OCI-LY1 (cell line): ENCODE measurements at regions not wholly inside any gene's neighbourhood (a gene's known extent, or its start where the extent isn't known, plus 50 kb on each side); places are given as distances from the start of the nearest gene placed in this dataset.

Experiments used
- H2AFZ ChIP-seq: fragments of 200-600 bp; sonication (generic), shearing (Covaris generic); 2 replicates; pipeline ENCODE4 v1.6.0; 2014; ENCODE audit warnings: antibody characterized with exemption, mild to moderate bottlenecking, low read length
- H3F3A ChIP-seq: fragments of 200-600 bp; sonication (generic), shearing (Covaris generic); 2 replicates; pipeline ENCODE4 v1.6.0; 2014; ENCODE audit warnings: mild to moderate bottlenecking, antibody characterized with exemption, low read length, moderate library complexity; ENCODE audit not compliant: insufficient read depth
- H3K27ac ChIP-seq: fragments of 200-600 bp; sonication (generic); 2 replicates; pipeline ENCODE4 v1.5.1; 2014; ENCODE audit warnings: low read length, mixed run types, mild to moderate bottlenecking, low read depth; ENCODE audit not compliant: poor library complexity, severe bottlenecking
- H3K27me3 ChIP-seq: fragments of 200-600 bp; sonication (generic); 2 replicates; pipeline ENCODE4 v1.6.0; 2014; ENCODE audit warnings: antibody characterized with exemption, mild to moderate bottlenecking, low read length, moderate library complexity; ENCODE audit not compliant: insufficient read depth
- H3K36me3 ChIP-seq: fragments of 200-600 bp; sonication (generic); 2 replicates; pipeline ENCODE4 v1.6.1; 2014; ENCODE audit warnings: mild to moderate bottlenecking, antibody characterized with exemption, low read length, moderate library complexity, mixed read lengths; ENCODE audit not compliant: insufficient read depth
- H3K4me1 ChIP-seq: fragments of 200-600 bp; sonication (generic); 2 replicates; pipeline ENCODE4 v1.5.1; 2014; ENCODE audit warnings: mild to moderate bottlenecking, low read length, moderate library complexity; ENCODE audit not compliant: insufficient read depth, severe bottlenecking
- H3K4me2 ChIP-seq: fragments of 200-600 bp; sonication (generic), shearing (Covaris generic); 2 replicates; pipeline ENCODE4 v1.6.1; 2014; ENCODE audit warnings: low read length
- H3K4me3 ChIP-seq: fragments of 200-600 bp; sonication (generic); 2 replicates; pipeline ENCODE4 v1.5.1; 2014; ENCODE audit warnings: low read length, low read depth, mild to moderate bottlenecking, mixed read lengths; ENCODE audit not compliant: poor library complexity, severe bottlenecking
- H3K79me2 ChIP-seq: fragments of 200-600 bp; shearing (Covaris generic); 2 replicates; pipeline ENCODE4 v1.6.1; 2016; ENCODE audit warnings: mixed run types, low read length, mixed read lengths; ENCODE audit not compliant: insufficient read depth
- H3K9ac ChIP-seq: fragments of 200-600 bp; sonication (generic), shearing (Covaris generic); 2 replicates; pipeline ENCODE4 v1.6.1; 2014; ENCODE audit warnings: mild to moderate bottlenecking, low read length, mixed read lengths
- H3K9me2 ChIP-seq: fragments of 200-600 bp; sonication (generic), shearing (Covaris generic); 2 replicates; pipeline ENCODE4 v1.6.1; 2014; ENCODE audit warnings: low read depth, mild to moderate bottlenecking, low read length, mixed read lengths
- H3K9me3 ChIP-seq: fragments of 200-600 bp; shearing (Covaris generic); 2 replicates; pipeline ENCODE4 v1.6.1; 2014; ENCODE audit warnings: low read length, mixed read lengths
- H4K20me1 ChIP-seq: fragments of 200-600 bp; sonication (generic), shearing (Covaris generic); 2 replicates; pipeline ENCODE4 v1.6.0; 2016; ENCODE audit warnings: mild to moderate bottlenecking, low read length; ENCODE audit not compliant: insufficient read depth
- EZH2 ChIP-seq: fragments of 200-600 bp; sonication (generic), shearing (Covaris generic); IDR thresholded peaks from 2 replicates; pipeline ENCODE4 v1.8.0; 2017; ENCODE audit warnings: borderline replicate concordance, mixed run types, mild to moderate bottlenecking, antibody characterized with exemption, low read length, moderate library complexity, mixed read lengths
- TF ChIP-seq, protein P1 (sequence below): fragments of 200-600 bp; sonication (generic), shearing (Covaris generic); IDR thresholded peaks from 2 replicates; pipeline ENCODE4 v1.5.1; 2017; ENCODE audit warnings: mild to moderate bottlenecking, antibody characterized with exemption, low read length, moderate library complexity, mixed read lengths

DNA sequence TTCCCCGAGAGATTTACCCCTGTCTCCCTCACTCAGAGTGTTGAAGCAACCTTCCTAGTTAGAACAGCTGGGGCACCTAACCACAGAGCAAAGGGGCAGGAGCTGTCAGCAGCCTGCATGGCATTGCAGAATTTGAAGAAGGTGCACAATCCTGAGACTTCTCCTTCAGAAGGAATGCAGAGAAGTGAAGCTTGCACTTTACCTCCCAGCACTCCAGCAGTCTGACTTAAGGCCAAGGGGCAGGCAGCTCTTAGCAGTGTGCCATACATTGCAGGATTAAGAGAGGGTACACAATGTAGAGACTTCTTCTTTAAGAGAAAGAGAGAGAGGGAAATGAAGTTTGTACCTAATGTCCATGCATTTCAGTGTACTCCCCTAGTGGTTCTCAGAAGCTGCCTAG is 236.0 kb upstream of the FBXL7 start:
- H3K27ac ChIP-seq: no peak overlapping the region
- no peaks in the 10 kb centered on the region for H3K36me3 ChIP-seq
- no peaks in the 10 kb centered on the region for H4K20me1 ChIP-seq
- no peak overlapping the region for H3K4me3 ChIP-seq
- TF ChIP-seq, protein P1, sequence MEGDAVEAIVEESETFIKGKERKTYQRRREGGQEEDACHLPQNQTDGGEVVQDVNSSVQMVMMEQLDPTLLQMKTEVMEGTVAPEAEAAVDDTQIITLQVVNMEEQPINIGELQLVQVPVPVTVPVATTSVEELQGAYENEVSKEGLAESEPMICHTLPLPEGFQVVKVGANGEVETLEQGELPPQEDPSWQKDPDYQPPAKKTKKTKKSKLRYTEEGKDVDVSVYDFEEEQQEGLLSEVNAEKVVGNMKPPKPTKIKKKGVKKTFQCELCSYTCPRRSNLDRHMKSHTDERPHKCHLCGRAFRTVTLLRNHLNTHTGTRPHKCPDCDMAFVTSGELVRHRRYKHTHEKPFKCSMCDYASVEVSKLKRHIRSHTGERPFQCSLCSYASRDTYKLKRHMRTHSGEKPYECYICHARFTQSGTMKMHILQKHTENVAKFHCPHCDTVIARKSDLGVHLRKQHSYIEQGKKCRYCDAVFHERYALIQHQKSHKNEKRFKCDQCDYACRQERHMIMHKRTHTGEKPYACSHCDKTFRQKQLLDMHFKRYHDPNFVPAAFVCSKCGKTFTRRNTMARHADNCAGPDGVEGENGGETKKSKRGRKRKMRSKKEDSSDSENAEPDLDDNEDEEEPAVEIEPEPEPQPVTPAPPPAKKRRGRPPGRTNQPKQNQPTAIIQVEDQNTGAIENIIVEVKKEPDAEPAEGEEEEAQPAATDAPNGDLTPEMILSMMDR: no peak
- TF ChIP-seq EZH2: no peak
- no peaks in the 10 kb centered on the region for H3K9me3 ChIP-seq
- no peaks in the 10 kb centered on the region for H3K79me2 ChIP-seq
- no peak overlapping the region for H3K9ac ChIP-seq
- H2AFZ ChIP-seq: no peak overlapping the region
- no peaks in the 10 kb centered on the region for H3F3A ChIP-seq
- H3K4me1 ChIP-seq: no peaks in the 10 kb centered on the region
- H3K9me2 ChIP-seq: no peaks in the 10 kb centered on the region
- H3K4me2 ChIP-seq: no peak overlapping the region
- no peaks in the 10 kb centered on the region for H3K27me3 ChIP-seq

DNA sequence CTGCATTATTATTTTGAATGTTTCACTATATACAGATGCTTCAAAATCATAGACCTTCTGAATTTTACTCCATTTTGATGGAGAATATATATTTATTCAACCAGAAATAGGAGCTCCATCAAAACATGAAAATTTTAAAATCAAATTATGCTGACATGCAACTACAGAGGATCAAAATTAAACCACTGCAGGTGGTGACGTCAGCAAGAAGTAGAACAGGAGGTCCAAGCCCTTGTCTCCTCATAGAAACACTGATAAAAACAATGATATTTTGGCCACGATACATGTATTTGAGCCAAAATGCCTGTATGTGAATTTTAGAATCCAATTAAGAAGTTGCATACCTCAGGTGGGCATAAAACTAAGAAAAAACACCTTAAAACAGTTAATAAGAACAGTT is 236.6 kb upstream of the FBXL7 start:
- Histone ChIP-seq H3K4me3 (no peak overlapping the region), H3K4me1 (no peaks in the 10 kb centered on the region), H3K9me2 (no peaks in the 10 kb centered on the region), H3K4me2 (no peak overlapping the region), H3F3A (no peaks in the 10 kb centered on the region), H3K9ac (no peak overlapping the region), H3K9me3 (no peaks in the 10 kb centered on the region), H3K27ac (no peak overlapping the region), H3K36me3 (no peaks in the 10 kb centered on the region), H3K27me3 (no peaks in the 10 kb centered on the region), H2AFZ (no peak overlapping the region), H3K79me2 (no peaks in the 10 kb centered on the region), H4K20me1 (no peaks in the 10 kb centered on the region)
- TF ChIP-seq EZH2: no peak
- TF ChIP-seq, protein P1: no peak

DNA sequence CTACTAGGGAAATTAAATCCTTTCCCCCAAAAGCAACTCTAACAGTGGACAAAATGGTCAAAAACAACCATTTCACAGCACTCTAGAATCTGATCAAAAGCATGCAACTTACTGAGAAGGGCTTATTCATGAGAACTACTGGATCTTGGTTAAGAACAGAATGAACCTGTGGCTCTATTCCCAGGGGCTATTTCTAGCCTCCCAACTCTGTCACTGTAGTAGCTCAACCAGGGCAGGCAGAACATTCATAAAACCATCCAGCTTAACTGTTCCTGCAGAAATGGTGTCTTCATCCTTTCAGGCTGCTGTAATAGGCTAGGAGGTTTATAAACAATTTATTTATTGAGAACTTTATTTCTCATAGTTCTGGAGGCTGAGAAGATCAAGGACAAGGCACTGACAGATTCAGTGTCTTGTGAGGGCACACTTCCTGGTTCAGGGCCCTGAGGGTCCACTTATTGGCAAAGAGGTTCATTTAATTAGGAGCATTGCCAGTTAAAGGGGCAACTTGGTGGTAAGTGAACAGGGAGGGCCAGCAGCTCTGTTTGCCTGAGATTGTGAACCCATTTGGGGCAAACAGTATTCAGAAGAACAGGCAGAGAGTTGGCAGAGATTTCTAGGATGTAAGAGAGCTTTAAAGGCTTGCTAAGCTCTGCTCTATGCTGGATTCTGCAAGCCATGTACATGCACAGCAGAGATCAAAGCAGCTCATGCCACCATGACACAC is 238.5 kb upstream of the FBXL7 start:
- Histone ChIP-seq H3K9me2 (no peaks in the 10 kb centered on the region), H3K27ac (no peak overlapping the region), H3K36me3 (no peaks in the 10 kb centered on the region), H3K79me2 (no peaks in the 10 kb centered on the region), H3K27me3 (no peaks in the 10 kb centered on the region), H2AFZ (no peak overlapping the region), H3F3A (no peaks in the 10 kb centered on the region), H3K4me1 (no peaks in the 10 kb centered on the region), H3K4me3 (no peak overlapping the region), H4K20me1 (no peaks in the 10 kb centered on the region), H3K9me3 (no peaks in the 10 kb centered on the region), H3K9ac (no peak overlapping the region), H3K4me2 (no peak overlapping the region)
- no peak for TF ChIP-seq EZH2
- TF ChIP-seq, protein P1: no peak
